HG02623 (cell line): ENCODE measurements at regions not wholly inside any gene's neighbourhood (a gene's known extent, or its start where the extent isn't known, plus 50 kb on each side); places are given as distances from the start of the nearest gene placed in this dataset.
"Not testable (repeated sequence)": the region's sequence is repeated elsewhere in the genome, so short reads cannot be mapped to it uniquely, and the experiment has no call there.

Experiments used
- ATAC-seq: cut with Tn5 transposase; IDR thresholded peaks from one replicate; pipeline ENCODE4 v1.9.1; 2021; ENCODE audit warnings: moderate library complexity; ENCODE audit not compliant: unreplicated experiment

GRCh38 chr12:63415357-63415756 lies 252.9 kb downstream of the DPY19L2 start:
- ATAC-seq = no peak

GRCh38 chr12:63410197-63410596 lies 258.1 kb downstream of the DPY19L2 start:
- no peak for ATAC-seq

GRCh38 chr12:63406781-63407180 lies 255.8 kb upstream of the AVPR1A start:
- no peak for ATAC-seq

DNA sequence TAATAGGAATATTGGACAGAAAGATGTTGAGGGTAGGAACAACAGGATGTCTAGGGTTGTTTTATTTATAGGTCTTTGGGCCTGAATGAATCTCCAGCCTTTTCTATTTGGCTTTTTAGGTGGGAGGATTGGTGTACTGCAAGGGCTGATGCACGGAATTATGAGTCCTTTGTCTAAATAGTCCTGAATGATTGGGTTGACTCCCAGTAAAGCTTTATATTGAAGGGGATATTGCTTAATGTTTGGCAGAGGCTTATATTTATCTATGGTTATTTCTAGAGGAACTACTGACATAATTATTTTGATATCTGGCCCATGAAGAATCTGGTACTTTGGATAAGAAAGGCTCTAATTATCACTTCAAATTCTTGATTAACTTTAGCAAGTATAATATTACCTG lies 253.6 kb upstream of the AVPR1A start:
- ATAC-seq = no peak

DNA sequence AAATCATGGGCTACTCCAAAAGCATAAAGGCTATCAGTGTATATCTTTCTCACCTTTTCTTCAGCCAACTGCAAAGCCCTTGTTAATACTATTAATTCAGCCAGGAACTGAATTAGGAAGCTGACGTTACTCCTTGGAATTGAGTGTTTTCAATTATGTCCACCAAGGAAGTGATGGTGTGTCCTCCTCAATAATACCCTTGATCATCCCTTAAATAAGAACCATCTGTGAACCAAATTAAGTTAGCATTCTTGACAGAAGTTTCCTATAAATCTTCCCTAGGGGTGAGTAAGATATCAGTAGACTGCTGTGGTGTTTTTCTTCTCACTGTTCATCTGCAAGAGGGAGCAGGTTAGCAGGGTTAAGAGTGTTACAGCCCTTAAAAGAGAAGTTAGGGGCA lies 252.3 kb upstream of the AVPR1A start:
- no peak for ATAC-seq

- no peak for ATAC-seq
Observed at GRCh38 chr12:63400718-63401117, 249.7 kb upstream of the AVPR1A start.

- ATAC-seq = no peak
Observed at GRCh38 chr12:63400318-63400717, 249.3 kb upstream of the AVPR1A start.

DNA sequence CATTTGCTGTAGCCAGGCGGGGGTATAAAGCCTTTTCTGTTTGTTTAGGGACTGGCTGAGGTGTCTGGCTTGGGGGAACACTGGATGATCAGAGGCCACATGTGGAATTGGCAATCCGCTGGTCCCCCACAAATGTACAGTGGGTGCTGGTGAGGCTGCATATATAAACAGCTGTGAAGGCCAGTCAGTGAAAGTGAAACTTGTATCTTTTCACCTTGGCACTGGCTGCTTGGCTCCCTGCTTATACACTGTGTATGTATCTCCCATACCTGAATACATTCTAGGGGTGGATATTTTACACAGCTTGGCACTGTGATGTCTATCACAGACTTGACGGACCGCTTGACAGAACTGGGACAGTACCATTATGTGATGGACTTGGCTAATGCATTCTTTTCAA lies 246.8 kb upstream of the AVPR1A start:
- no peak for ATAC-seq

DNA sequence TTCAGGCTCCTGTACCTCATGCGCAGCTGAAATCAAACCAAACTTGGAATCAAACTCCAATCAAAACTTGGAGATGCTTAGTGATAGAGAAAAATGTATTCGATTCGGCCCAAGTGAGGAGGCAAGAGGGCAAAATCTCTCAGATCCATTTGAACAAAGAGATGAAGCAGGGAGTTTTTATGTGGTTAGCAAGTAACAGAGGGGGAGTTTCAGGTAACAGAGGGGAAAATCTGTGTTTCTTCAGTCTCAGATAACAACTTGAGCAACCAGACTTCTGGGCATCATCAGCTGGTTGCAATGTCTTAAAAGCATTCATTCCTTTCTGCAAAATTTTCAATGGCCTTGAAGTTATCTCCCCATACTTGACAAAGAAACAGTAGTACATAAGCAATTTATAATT lies 245.1 kb upstream of the AVPR1A start:
- no peak for ATAC-seq

DNA sequence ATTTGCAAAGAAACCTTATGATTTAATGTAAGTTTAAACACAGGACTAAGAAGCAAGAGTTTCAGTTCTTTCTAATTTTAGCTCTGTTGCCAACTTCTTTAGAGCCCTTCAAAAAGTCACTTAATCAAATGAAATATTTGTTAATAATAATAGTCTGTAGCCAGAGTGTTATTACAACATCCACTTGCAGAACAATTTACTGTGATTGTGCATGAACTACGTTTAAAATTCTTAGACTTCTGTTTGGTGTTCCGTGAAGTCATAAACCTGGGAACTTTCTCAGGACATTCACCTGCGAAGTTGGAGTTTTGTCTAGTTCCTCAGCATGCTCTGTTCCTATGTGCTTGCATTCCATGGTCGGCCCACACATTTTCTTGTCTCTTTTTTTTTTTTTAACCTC lies 244.0 kb upstream of the AVPR1A start:
- no peak for ATAC-seq

- ATAC-seq = no peak
Observed at GRCh38 chr12:63394349-63394748, 243.3 kb upstream of the AVPR1A start.

DNA sequence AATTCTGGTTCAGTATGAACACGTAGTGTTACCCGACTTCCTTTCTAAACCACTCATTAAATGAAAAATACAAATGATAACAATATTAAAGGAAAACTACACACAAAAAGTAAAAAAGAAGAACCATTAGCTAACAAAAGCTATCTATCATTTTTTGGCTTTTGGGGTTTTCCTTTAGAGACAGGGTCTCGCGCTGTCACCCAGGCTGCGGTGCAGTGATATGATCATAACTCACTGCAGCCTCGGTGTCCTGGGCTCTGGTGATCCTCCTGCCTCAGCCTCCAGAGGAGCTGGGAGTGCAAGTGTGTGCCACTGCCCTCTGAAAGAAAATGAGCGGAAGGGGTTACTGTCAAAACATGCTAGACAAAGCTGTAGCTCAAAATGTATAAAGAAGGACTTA lies 238.2 kb upstream of the AVPR1A start:
- no peak for ATAC-seq

DNA sequence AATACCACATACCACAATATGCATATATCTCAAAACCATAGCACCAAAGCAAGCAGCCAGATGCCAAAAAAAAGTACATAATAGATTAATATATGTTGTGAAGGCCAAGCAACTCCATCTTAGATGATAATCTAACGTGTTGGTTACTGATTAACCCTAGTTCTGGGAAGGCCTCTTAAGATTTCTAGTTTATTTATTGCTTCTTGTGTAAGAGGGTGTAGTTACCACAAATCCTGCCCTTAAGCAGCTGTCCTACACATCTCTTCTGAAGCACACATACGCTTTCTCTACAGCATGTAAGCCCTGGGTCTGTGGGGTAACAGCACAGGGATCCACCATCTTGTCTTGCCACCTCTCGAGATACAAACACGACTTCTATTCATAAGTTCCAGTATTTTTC lies 236.8 kb upstream of the AVPR1A start:
- no peak for ATAC-seq

DNA sequence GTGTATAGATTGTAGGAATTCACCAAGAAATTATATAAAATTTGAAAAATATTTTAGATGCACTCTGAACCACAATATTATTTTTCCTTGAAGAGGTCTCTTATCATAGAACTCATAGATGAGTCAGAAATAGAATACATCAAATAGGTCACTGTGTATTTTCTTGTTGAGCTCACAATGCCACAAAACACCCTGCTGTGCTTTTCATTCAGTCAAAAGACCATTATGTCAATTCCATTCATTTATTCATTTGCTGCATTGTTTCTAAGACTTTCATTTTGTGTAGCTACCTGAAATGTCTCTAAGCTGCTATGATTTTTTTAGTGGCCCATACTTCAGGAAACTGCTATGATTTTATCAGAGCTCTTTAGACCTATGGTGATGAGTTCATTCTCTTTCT lies 231.9 kb upstream of the AVPR1A start:
- no peak for ATAC-seq

DNA sequence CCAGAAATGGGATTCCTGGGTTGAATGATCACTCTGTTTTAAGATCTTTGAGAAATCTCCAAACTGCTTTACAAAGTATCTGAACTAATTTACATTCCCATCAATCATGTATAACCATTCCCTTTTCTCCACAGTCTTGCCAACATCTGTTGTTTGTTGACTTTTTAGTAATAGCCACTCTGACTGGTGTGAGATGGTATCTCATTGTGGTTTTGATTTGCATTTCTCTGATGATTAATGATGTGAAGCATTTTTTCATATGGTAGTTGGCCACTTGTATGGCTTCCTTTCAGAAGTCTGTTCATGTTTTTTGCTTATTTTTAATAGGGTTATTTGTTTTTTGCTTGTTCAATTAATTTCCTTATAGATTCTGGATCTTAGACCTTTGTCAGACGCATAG lies 211.8 kb upstream of the AVPR1A start:
- no peak for ATAC-seq

DNA sequence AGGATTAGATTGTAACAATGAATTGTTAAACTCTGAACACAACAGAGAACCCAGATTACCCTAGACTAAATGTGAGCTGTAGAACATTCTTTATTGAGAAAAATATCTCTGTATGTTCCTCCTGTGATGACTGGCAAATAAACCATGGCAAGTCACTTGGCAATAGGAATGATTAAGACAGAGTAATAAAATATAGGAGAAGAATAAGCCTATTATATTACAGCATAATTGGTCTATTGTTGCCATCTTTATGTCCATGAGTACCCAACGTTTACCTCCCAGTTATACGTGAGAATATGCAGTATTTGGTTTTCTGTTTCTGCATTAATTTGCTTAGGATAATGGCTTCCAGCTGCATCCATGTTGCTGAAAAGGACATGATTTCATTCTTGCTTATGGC lies 211.2 kb upstream of the AVPR1A start:
- ATAC-seq = no peak

GRCh38 chr12:63354969-63355368 lies 204.0 kb upstream of the AVPR1A start:
- no peak for ATAC-seq

DNA sequence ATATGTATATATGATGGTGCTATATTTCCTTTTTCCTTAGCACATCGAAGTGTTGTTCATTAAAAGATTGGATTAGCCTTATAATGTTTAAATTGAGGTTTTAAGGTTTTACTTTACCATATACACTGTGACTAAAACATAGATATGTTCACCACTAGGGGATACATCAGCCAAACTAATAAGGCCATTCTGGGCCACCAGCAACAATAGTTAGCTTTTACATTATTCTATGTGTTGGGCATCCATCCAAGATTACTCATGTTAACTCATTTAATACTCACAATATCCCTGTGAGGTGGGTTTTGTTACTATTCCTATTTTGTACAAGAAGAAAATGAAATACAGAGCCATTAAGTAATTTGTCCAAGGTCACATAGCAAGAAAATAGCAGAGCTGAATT lies 202.6 kb upstream of the AVPR1A start:
- ATAC-seq = no peak

DNA sequence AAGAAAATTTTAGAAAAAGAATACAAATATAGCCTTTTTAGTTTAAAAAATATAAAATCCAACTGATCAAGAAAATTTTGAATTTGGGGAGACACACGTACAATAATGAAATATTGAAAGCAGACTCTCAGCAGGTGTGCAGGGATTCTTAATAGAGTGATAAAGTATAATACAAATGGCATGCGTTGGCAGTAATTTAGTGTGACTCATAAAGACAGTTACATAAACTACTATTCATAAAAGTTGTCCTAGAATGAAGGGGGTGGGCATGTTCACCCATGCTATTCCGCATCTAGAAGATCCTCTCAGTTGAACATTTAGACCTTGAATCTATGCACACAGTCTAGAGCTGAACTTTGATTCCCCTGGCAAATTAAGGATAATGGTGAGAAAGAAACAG lies 200.4 kb upstream of the AVPR1A start:
- no peak for ATAC-seq

DNA sequence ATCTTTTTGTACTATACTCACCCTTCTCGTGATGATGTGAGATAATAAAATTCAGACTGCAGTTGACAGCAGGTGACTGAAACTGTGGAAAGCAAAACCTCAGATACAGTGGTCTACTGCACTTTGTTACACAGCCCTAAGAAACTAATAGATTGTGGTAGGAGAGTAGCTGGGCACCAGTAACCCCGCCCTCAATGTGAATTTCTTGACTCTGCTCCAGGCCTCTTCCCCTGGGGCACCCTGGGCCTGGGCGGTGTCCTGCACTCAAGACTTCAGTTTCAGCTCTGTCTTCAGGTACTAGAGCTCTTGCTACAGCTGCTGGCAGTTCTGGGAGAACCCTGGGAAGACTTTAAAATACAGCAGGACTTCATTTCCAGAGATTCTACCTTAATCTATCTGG lies 197.6 kb upstream of the AVPR1A start:
- no peak for ATAC-seq

- not testable (repeated sequence) for ATAC-seq
Observed at GRCh38 chr12:63337158-63337557, 186.2 kb upstream of the AVPR1A start.

DNA sequence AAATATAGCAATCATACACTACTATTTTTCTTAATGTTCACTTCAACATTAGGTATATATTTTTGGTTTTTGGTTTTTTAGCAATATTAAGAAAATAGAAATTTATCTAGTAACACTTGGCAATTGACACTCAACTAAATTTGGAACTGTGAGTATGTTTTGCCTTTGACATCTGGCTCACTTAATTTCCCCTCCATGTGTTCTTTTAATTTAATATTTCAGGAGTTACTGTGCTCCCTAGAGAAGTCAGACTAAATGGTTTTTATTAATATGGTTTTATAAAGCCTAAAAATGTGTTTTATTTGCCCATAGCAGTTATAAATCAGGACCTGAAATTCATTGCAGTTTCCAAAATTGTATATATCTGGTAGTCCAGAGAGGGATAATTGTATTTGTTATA lies 175.3 kb upstream of the AVPR1A start:
- no peak for ATAC-seq

DNA sequence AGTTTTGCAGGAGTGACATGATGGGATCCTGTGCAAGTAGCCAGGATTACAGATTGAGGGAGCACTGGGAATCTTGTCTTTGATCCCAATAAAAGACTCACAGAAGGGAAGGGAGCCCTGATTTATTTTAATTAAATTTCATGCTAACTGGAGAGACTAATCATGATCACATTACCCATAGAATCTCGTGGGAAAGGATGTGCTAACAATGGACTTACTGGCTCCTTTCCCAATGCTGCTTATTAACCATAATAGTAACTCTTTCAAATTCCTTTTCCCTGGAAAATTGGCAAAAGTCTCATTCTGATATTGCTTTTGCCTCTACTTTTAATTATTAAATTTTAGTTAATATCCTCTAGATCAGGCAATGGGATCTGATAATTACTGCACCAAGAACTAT lies 174.8 kb upstream of the AVPR1A start:
- ATAC-seq = no peak

GRCh38 chr12:63323942-63324341 lies 172.9 kb upstream of the AVPR1A start:
- no peak for ATAC-seq
